Breast epithelium (tissue), 4 donors: ENCODE measurements at regions not wholly inside any gene's neighbourhood (a gene's known extent, or its start where the extent isn't known, plus 50 kb on each side); places are given as distances from the start of the nearest gene placed in this dataset.
"Not testable (repeated sequence)": the region's sequence is repeated elsewhere in the genome, so short reads cannot be mapped to it uniquely, and the experiment has no call there.

ENCODE experiments used
- DNase-seq, 2 donors: peaks; one replicate each; pipeline ENCODE4 v3.0.0-alpha.2; 2019; ENCODE audit warnings: low spot score in 2 of 2
- H3K27ac ChIP-seq, 2 donors: fragments of 200-600 bp; sonication (generic) in 1 of 2; one replicate each; pipeline ENCODE4 v1.5.1; 2016 to 2019; ENCODE audit warnings: mild to moderate bottlenecking in 1 of 2
- H3K27me3 ChIP-seq, 2 donors: fragments of 200-600 bp; sonication (generic) in 1 of 2; one replicate each; pipeline versions ENCODE4 v1.5.1 to v1.6.0; 2017 to 2019; ENCODE audit warnings: control low read depth in 1 of 2, mild to moderate bottlenecking in 1 of 2
- H3K36me3 ChIP-seq: fragments of 200-600 bp; one replicate; pipeline ENCODE4 v1.5.1; 2019
- H3K4me1 ChIP-seq, 2 donors: fragments of 200-600 bp; sonication (generic); one replicate each; pipeline ENCODE4 v1.5.1; 2016 to 2019; ENCODE audit warnings: control low read depth in 1 of 2
- H3K4me3 ChIP-seq, 3 donors: fragments of 200-600 bp; sonication (generic); 1 replicate in 2 of 3; 2 replicates in 1 of 3; pipeline ENCODE4 v1.5.1; 2016 to 2019; ENCODE audit warnings: mild to moderate bottlenecking in 3 of 3, moderate library complexity in 2 of 3
- H3K9me3 ChIP-seq, 2 donors: fragments of 200-600 bp; sonication (generic) in 1 of 2; one replicate each; pipeline ENCODE4 v1.5.1; 2016 to 2019; ENCODE audit warnings: control low read depth in 1 of 2
- CTCF ChIP-seq, 3 donors: fragments of 450-650 bp; IDR thresholded peaks; one replicate each; pipeline ENCODE4 v1.5.1; 2016 to 2017; ENCODE audit warnings: antibody characterized with exemption in 3 of 3, mild to moderate bottlenecking in 3 of 3, moderate library complexity in 3 of 3
- POLR2A ChIP-seq: fragments of 450-650 bp; IDR thresholded peaks from one replicate; pipeline ENCODE4 v1.6.1; 2016; ENCODE audit warnings: antibody characterized with exemption, mild to moderate bottlenecking, moderate library complexity
- POLR2AphosphoS5 ChIP-seq, 3 donors: sonication (generic); formaldehyde crosslinking; IDR thresholded peaks; one replicate each; pipeline ENCODE4 v1.6.1; 2017; ENCODE audit warnings: antibody characterized with exemption in 3 of 3
- intact Hi-C: fragments of 100-400 bp; cut with DNase I; formaldehyde crosslinking; loops from one replicate; pipeline ENCODE4 v1.15.1; 2023; ENCODE audit warnings: low total_unique reads

GRCh38 chr11:88061111-88061510 lies 114.1 kb downstream of the RAB38 start:
- no peak for TF ChIP-seq POLR2AphosphoS5 (IDR thresholded peaks at IDR 0.05)
- no peak for TF ChIP-seq CTCF (IDR thresholded peaks at IDR 0.05)
- no peak for TF ChIP-seq POLR2A
- intact Hi-C loops, result no loop called here
- no peak overlapping the region for H3K4me3 ChIP-seq
- DNase-seq, result no peak
- H3K27ac ChIP-seq, result no peak overlapping the region
- H3K9me3 ChIP-seq, result no peaks in the 10 kb centered on the region
- no peaks in the 10 kb centered on the region for H3K27me3 ChIP-seq
- H3K4me1 ChIP-seq, result no peaks in the 10 kb centered on the region
- H3K36me3 ChIP-seq, result no peaks in the 10 kb centered on the region

- H3K27me3 ChIP-seq, result no peaks in the 10 kb centered on the region
- TF ChIP-seq POLR2AphosphoS5 (IDR thresholded peaks at IDR 0.05) (no peak), POLR2A (no peak), CTCF (IDR thresholded peaks at IDR 0.05) (no peak)
- no peak for DNase-seq
- H3K27ac ChIP-seq, result no peak overlapping the region
- intact Hi-C loops, result no loop called here
- H3K9me3 ChIP-seq, result no peaks in the 10 kb centered on the region
- H3K4me3 ChIP-seq, result no peak overlapping the region
- no peaks in the 10 kb centered on the region for H3K4me1 ChIP-seq
- no peaks in the 10 kb centered on the region for H3K36me3 ChIP-seq
Observed at GRCh38 chr11:88059326-88059725, 115.9 kb downstream of the RAB38 start.

- no peak for DNase-seq
- no peaks in the 10 kb centered on the region for H3K9me3 ChIP-seq
- H3K27me3 ChIP-seq, result no peaks in the 10 kb centered on the region
- H3K27ac ChIP-seq, result no peak overlapping the region
- H3K36me3 ChIP-seq, result no peaks in the 10 kb centered on the region
- TF ChIP-seq POLR2AphosphoS5 (IDR thresholded peaks at IDR 0.05), result no peak
- TF ChIP-seq CTCF (IDR thresholded peaks at IDR 0.05), result no peak
- TF ChIP-seq POLR2A, result no peak
- H3K4me1 ChIP-seq, result no peaks in the 10 kb centered on the region
- no peak overlapping the region for H3K4me3 ChIP-seq
- intact Hi-C loops, result no loop called here
Observed at GRCh38 chr11:88051396-88051795, 123.8 kb downstream of the RAB38 start.

GRCh38 chr11:88050247-88050646 lies 125.0 kb downstream of the RAB38 start:
- intact Hi-C loops, result no loop called here
- H3K36me3 ChIP-seq, result no peaks in the 10 kb centered on the region
- TF ChIP-seq CTCF (IDR thresholded peaks at IDR 0.05), result no peak
- TF ChIP-seq POLR2A, result no peak
- no peak for TF ChIP-seq POLR2AphosphoS5 (IDR thresholded peaks at IDR 0.05)

GRCh38 chr11:88045288-88045687 lies 130.0 kb downstream of the RAB38 start:
- H3K4me1 ChIP-seq, H3K27ac ChIP-seq, DNase-seq, H3K36me3 ChIP-seq, H3K9me3 ChIP-seq, H3K4me3 ChIP-seq, intact Hi-C loops, H3K27me3 ChIP-seq: not testable (repeated sequence)

More at GRCh38 chr11:88050247-88050646, 125.0 kb downstream of the RAB38 start:
- no peak overlapping the region for H3K4me3 ChIP-seq
- H3K4me1 ChIP-seq, result no peaks in the 10 kb centered on the region
- H3K9me3 ChIP-seq, result no peaks in the 10 kb centered on the region
- no peak for DNase-seq
- no peaks in the 10 kb centered on the region for H3K27me3 ChIP-seq
- H3K27ac ChIP-seq, result no peak overlapping the region

GRCh38 chr11:88044658-88045057 lies 130.6 kb downstream of the RAB38 start:
- H3K27me3 ChIP-seq, H3K27ac ChIP-seq, H3K4me3 ChIP-seq, H3K4me1 ChIP-seq, H3K9me3 ChIP-seq, intact Hi-C loops, H3K36me3 ChIP-seq, DNase-seq: not testable (repeated sequence)
